Skeletal muscle cell (primary cell): ENCODE measurements at regions not wholly inside any gene's neighbourhood (a gene's known extent, or its start where the extent isn't known, plus 50 kb on each side); places are given as distances from the start of the nearest gene placed in this dataset.
A peak's percentile ranks its signal among the peaks of the same experiment; 100 is the strongest.
"Not testable (repeated sequence)": the region's sequence is repeated elsewhere in the genome, so short reads cannot be mapped to it uniquely, and the experiment has no call there.

Experiments used
- DNase-seq: peaks from one replicate; pipeline ENCODE4 v3.0.0-alpha.2; 2010; ENCODE audit warnings: low read depth
- H3K4me3 ChIP-seq: 2 replicates; pipeline ENCODE4 v1.5.1; 2011; ENCODE audit warnings: low read depth, mild to moderate bottlenecking, control low read depth, low read length, moderate library complexity

GRCh38 chr2:106011380-106011779, 182.7 kb downstream of the UXS1 start:
- no peak overlapping the region for H3K4me3 ChIP-seq
- no peak for DNase-seq

GRCh38 chr2:106010818-106011355, 183.2 kb downstream of the UXS1 start:
- no peak overlapping the region for H3K4me3 ChIP-seq
- no peak for DNase-seq

DNA sequence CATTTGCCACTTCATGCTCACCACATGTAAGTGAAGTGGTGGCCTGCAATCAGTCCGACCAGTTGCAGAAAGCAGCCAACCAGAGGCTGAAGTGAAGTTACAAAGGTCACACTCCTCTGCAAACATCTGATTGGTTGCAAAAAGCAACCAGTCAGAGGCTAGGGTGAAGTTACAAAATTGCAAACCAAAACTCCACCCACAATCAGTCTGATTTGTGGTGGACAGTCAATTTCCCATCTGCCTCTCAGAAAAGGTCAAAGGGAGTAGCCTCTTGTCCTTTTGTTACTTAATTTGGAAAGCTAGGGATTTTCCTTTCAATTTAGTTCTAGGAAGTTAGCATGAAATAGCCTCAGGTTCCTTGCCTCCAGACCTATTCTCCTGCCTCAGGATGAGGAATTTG, 185.0 kb downstream of the UXS1 start:
- H3K4me3 ChIP-seq = no peak overlapping the region
- no peak for DNase-seq

DNA sequence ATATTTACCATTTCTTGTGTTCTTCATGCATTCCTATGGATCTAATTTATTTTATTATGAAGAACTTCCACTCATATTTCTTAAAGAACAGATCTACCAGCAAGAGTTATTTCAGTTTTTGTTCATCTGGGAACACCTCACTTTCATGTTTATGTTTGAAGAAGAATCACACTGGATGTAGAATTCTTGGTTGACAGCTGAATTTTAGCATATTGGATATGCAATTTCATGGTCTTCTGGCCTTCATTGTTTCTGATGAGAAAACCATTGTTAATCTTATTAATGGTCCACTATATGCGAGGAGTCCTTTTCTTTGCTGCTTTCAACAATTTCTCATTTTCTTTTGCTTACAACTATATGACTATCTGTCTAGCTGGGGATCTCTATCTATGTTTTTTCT, 189.2 kb downstream of the UXS1 start:
- DNase-seq = no peak
- H3K4me3 ChIP-seq = no peak overlapping the region

- no peak overlapping the region for H3K4me3 ChIP-seq
- DNase-seq = no peak
These were observed 194.7 kb downstream of the UXS1 start for GRCh38 chr2:105999211-105999989.

DNA sequence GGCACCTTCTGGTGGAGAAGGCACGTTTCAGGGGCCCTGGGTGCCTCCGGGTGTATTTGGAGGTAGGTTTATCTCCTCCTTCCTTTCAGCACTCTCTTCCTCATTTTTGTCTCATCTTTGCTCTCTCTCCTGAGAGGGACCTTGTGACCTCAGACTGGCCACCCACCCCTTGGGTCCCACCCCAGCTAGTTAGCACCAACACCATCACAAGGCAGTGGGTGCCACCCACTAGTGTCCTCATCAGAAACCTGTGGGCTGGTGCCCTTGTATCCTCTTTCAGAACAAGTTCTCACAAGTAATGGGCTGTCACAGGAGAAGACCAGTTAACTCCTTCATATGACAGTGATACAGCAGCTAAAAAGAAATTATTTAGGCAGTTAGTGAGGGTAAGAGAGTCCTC, 196.4 kb downstream of the UXS1 start:
- H3K4me3 ChIP-seq = no peak overlapping the region
- DNase-seq = no peak

GRCh38 chr2:105990624-105991023, 203.5 kb downstream of the UXS1 start:
- DNase-seq = no peak
- H3K4me3 ChIP-seq = no peak overlapping the region

DNA sequence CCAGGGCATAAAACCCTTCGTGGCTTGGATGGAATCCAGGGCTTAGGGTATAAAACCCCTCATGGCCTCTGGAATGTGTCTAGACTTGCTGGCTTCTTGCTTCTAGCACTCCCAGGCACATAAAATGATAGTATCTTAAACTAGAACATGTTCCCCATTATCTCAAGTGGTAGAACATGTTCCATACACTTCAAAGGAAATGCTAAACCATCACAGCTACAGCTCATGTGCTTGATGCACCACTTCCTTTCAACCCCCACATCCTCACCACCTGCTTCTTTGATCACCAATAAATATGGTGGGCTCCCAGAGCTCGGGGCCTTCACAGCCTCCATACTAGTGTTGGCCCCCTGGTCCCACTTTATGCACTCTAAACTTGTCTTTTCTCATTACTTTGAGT, 204.3 kb downstream of the UXS1 start:
- not testable (repeated sequence) for DNase-seq, H3K4me3 ChIP-seq

DNA sequence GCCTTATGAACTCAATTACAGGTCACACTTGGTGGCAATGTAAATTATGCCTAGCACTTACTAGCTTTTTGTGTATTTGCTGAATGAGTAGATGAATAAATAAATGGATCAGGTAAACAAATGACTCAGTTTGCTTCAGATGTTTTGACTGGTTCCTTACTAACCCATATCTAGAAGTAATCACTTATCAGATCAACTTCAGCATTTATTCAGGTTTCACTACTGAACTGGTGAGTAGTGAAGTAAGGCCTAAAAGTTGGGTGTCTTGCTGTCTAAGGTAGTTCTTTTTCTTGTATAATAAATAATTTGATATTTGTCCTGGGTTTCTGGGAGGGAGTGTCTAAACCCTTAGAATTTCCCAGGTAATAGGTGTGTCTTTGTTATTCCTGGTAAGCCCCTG, 205.0 kb downstream of the UXS1 start:
- no peak overlapping the region for H3K4me3 ChIP-seq

DNA sequence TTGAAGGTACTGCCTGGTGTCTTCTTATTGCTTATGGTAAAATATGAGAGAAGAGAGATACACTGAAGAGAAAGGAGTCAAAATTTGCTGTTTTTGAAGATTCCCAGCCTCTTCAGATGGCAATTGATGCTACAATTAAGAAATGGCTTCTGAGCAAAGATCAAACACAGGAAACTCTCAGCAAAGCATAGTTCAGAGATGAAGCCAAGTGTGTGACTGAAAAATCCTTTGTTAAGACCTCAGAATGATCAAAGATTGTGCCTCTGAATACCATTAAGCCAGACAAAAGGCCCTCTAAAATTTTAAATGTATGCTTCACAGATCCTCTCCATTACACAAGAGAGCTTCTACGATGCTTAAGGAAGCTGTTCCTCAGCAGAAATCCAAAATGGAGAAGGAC, 216.3 kb downstream of the UXS1 start:
- no peak for DNase-seq
- no peak overlapping the region for H3K4me3 ChIP-seq

More for the DNA sequence above, 205.0 kb downstream of the UXS1 start:
- no peak for DNase-seq

- DNase-seq = peak; percentile 13
- H3K4me3 ChIP-seq = no peak overlapping the region
These were observed 216.9 kb downstream of the UXS1 start for GRCh38 chr2:105977212-105977611.

DNA sequence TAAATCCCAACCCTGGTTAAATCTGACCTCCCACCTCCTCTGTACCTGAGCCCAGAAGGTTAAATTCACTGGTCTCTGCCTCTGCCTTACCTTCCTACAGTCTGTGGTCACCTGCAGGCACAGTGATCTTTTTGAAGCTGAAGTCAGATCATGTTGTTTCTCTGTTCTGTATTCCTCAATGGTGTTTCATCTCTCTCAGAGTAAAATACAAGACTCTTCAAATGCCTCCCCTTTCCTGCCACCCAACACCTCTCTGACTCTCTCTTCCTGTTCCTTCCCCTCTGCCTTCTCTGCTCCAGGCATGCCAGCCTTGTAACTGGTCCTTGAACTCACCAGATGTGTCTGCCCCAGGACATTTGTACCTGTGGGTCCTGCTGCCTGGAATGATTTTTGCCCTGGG, 219.3 kb downstream of the UXS1 start:
- no peak for DNase-seq
- H3K4me3 ChIP-seq = no peak overlapping the region

- H3K4me3 ChIP-seq = no peak overlapping the region
- DNase-seq = no peak
These were observed 221.2 kb downstream of the UXS1 start for GRCh38 chr2:105972927-105973326.

DNA sequence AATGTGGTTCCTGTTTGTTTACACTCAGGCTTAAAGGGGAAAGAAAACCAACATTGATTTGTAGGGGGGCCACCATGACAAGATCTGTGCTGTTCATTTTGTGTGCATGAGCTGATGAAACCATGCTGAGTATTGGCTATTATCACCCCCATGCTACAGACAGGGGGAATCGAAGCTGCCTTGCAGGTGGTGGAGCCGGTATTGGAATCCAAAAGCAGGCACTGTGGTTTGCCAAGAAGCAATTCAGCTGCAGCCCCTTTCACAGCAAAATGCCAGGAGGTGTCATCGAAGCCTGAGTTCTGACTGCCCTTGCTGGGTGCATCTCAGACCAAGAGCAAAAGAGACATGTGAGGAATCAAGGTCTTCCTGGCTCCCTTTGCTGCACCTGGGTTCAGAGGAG, 221.9 kb downstream of the UXS1 start:
- no peak overlapping the region for H3K4me3 ChIP-seq
- DNase-seq = no peak

DNA sequence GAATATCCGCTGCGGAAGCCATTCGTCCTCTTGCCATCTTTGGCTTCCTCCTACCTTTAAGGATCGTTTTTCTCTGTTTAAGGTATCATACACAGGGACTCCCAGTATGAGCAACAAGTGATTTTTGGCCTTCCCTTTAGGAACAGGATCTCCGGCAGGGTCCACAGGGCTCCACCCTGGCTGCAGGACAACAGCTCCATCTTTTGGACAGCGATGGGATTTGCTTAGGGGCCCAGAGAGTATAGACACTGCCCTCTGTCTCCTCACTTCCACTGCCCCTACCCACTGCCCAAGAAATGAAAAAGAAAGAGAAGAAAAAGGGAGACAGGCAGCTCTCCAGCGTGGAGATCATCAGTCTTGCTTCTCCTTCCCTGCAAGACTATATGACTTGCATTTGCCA, 224.5 kb downstream of the UXS1 start:
- no peak for DNase-seq
- no peak overlapping the region for H3K4me3 ChIP-seq

DNA sequence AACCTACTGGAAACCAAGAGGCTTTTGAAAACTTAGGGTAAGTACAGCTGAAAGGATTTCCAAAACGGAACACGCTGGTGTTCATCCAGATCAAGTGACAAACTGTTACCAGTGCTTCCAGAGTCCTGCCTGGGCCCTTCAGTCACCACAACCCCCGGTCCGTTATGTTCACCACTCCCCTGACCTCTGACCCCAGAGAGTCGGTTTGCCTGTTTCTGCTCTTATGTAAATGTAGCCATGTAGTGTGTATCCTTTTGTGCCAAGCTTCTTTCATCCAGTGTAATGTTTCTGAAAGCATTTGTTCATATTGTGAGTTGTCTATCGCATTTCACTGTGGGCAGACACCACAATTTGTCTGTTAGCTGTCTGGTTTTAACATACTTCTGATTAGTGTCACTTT, 217.5 kb downstream of the NCK2 start:
- no peak for DNase-seq

DNA sequence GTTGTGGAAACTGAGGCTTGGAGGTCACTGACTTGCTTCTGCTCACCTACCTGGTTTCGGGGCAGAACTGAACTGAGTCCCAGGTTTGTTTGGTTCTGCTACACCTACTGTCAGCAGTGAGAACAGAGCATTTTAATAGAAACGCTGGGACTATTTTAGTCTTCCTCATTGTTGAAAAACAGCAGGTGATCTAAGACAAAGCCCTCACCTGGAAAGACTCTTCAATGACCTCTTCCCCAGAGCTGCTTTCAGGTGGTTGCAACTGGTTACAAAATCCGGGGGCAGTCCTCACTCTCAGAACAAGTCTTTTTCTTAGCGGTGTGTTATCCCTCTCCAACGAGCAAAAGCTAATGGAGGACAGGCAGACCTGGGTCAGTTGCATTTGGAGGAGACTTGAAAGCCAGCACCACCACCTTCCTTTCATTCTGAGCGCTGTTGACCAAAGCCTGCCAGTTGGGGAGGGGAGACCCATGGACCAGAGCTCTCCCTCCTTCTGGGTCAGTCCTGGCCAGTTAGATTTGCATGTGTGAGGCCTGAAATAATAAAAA, 217.0 kb downstream of the NCK2 start:
- H3K4me3 ChIP-seq = no peak overlapping the region

More for the DNA sequence above, 217.5 kb downstream of the NCK2 start:
- no peak overlapping the region for H3K4me3 ChIP-seq

DNA sequence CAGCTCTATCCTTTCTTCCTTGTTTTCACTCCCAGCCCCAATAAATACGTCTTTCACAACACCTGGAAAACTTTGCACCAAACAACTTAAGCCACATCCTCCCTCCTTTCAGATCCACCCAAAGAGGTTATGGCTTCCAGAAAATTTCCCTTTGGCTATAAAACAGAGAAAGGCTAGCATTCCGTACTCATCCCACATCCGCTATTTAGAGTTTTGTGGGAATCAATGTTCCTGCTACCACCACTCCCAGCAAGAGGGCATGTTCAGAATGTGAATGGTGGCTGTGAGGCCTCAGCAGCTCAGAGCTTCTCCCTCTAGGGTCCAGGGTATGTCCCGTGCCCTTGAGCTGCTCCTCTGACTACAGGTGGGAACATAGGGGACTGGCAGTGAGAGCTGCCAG, 214.6 kb downstream of the NCK2 start:
- no peak for DNase-seq
- H3K4me3 ChIP-seq = no peak overlapping the region

More for the DNA sequence above, 217.0 kb downstream of the NCK2 start:
- no peak for DNase-seq

DNA sequence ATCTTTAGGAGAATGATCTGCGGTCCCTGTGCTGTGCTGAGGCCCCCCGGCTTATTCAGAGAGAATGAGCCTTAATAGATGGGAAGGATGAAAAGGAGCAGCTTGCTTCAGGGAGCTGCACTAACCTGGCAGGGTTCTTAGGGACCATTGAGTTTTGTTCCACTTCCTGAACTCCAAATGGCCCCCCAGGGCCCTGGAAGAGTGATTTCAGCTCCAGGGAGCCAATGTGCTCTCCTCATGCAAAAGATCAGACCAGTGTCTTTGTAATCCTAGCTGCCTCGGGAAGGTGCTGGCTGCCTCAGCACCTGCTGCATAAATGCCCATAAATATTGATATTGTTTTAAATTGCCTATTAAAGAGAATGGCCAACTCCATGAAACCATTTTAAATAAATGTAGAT, 210.2 kb downstream of the NCK2 start:
- DNase-seq = no peak
- no peak overlapping the region for H3K4me3 ChIP-seq

GRCh38 chr2:105953942-105954341, 209.2 kb downstream of the NCK2 start:
- no peak for DNase-seq
- H3K4me3 ChIP-seq = no peak overlapping the region

DNA sequence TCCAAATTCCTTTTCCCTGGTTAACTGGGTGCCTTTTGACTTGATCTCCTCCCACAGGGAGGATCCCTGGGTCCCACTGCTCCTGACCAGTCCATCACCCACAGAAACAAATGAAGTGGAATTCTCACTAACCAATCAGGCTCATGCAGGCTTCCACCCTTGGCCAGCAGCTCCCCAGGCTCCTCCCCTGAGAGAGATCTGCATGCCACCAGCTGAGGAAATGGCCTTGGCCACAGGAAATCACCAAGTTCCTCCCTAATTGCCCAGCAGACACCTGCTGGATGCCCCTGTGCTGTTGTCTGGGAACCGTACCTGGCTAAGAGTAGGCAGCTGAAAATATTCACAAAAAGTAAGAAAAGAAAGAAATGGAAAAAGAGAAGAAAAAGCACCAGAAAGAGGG, 207.4 kb downstream of the NCK2 start:
- no peak for DNase-seq
- H3K4me3 ChIP-seq = no peak overlapping the region
